NB4 (cell line): ENCODE measurements at regions not wholly inside any gene's neighbourhood (a gene's known extent, or its start where the extent isn't known, plus 50 kb on each side); places are given as distances from the start of the nearest gene placed in this dataset.

Experiments
- DNase-seq: peaks from one replicate; pipeline ENCODE4 v3.0.0; 2010; ENCODE audit warnings: low read depth
- H3K4me3 ChIP-seq: one replicate; pipeline ENCODE4 v1.5.1; 2011; ENCODE audit warnings: mild to moderate bottlenecking, low read depth, low read length, moderate library complexity
- CTCF ChIP-seq: IDR thresholded peaks from one replicate; pipeline ENCODE4 v1.5.1; 2012; ENCODE audit warnings: low read depth, low read length
- MAX ChIP-seq: IDR thresholded peaks from 2 replicates; pipeline ENCODE4 v1.6.1; 2011; ENCODE audit warnings: low read depth, low read length
- MYC ChIP-seq: IDR thresholded peaks from 2 replicates; pipeline ENCODE4 v1.6.1; 2011; ENCODE audit warnings: low read depth, low read length
- POLR2A ChIP-seq: IDR thresholded peaks from 2 replicates; pipeline ENCODE4 v1.6.1; 2011; ENCODE audit warnings: mild to moderate bottlenecking; ENCODE audit not compliant: insufficient read length; ENCODE audit errors: extremely low read depth

GRCh38 chrX:1933964-1934363 is 319.1 kb downstream of the ASMT start:
- TF ChIP-seq MYC = no peak
- no peak for TF ChIP-seq CTCF
- no peak for TF ChIP-seq MAX
- TF ChIP-seq POLR2A = no peak
- no peak overlapping the region for H3K4me3 ChIP-seq
- no peak for DNase-seq

- no peak for DNase-seq
- TF ChIP-seq CTCF (no peak), MYC (no peak), POLR2A (no peak), MAX (no peak)
Observed at GRCh38 chrX:1935805-1936204, 320.9 kb downstream of the ASMT start.

GRCh38 chrX:1938190-1938589 is 323.3 kb downstream of the ASMT start:
- no peak overlapping the region for H3K4me3 ChIP-seq
- TF ChIP-seq CTCF (no peak), MAX (no peak), MYC (no peak), POLR2A (no peak)
- no peak for DNase-seq

More at GRCh38 chrX:1935805-1936204, 320.9 kb downstream of the ASMT start:
- H3K4me3 ChIP-seq = no peak overlapping the region

GRCh38 chrX:1941321-1941720 is 326.5 kb downstream of the ASMT start:
- H3K4me3 ChIP-seq = no peak overlapping the region
- no peak for TF ChIP-seq CTCF
- no peak for TF ChIP-seq MAX
- no peak for TF ChIP-seq MYC
- TF ChIP-seq POLR2A = no peak
- no peak for DNase-seq

- DNase-seq = no peak
- TF ChIP-seq POLR2A (no peak), CTCF (no peak), MYC (no peak), MAX (no peak)
- no peak overlapping the region for H3K4me3 ChIP-seq
Observed at GRCh38 chrX:1945879-1946278, 331.0 kb downstream of the ASMT start.

- no peak for TF ChIP-seq CTCF
- no peak for TF ChIP-seq POLR2A
- TF ChIP-seq MYC = no peak
- TF ChIP-seq MAX = no peak
- DNase-seq = no peak
- no peak overlapping the region for H3K4me3 ChIP-seq
Observed at GRCh38 chrX:1946974-1947373, 332.1 kb downstream of the ASMT start.
